Hepatocyte (in vitro differentiated cells): ENCODE measurements at regions not wholly inside any gene's neighbourhood (a gene's known extent, or its start where the extent isn't known, plus 50 kb on each side); places are given as distances from the start of the nearest gene placed in this dataset.
A peak's percentile ranks its signal among the peaks of the same experiment; 100 is the strongest.

Source experiments
- DNase-seq: peaks from one replicate; pipeline ENCODE4 v3.0.0-alpha.2; 2016; ENCODE audit warnings: low spot score
- H2AFZ ChIP-seq: fragments of 200-600 bp; sonication (generic); 2 replicates; pipeline ENCODE4 v1.6.0; 2016; ENCODE audit warnings: antibody characterized with exemption, mild to moderate bottlenecking
- H3K27ac ChIP-seq: fragments of 200-600 bp; sonication (generic); 2 replicates; pipeline ENCODE4 v1.5.1; 2016; ENCODE audit warnings: mild to moderate bottlenecking
- H3K27me3 ChIP-seq: fragments of 200-600 bp; sonication (generic); 2 replicates; pipeline ENCODE4 v1.6.1; 2016
- H3K36me3 ChIP-seq: fragments of 200-600 bp; sonication (generic); replicated peaks from 2 replicates; pipeline ENCODE4 v1.5.1; 2016; ENCODE audit warnings: low read depth; ENCODE audit not compliant: insufficient read depth
- H3K4me1 ChIP-seq: fragments of 200-600 bp; sonication (generic); 2 replicates; pipeline ENCODE4 v1.5.1; 2016; ENCODE audit warnings: mild to moderate bottlenecking, moderate library complexity; ENCODE audit not compliant: insufficient read depth
- H3K4me2 ChIP-seq: fragments of 200-600 bp; sonication (generic); 2 replicates; pipeline ENCODE4 v1.6.0; 2016
- H3K4me3 ChIP-seq: fragments of 200-600 bp; sonication (generic); 2 replicates; pipeline ENCODE4 v1.5.1; 2016; ENCODE audit warnings: mild to moderate bottlenecking
- H3K79me2 ChIP-seq: fragments of 200-600 bp; sonication (generic); 2 replicates; pipeline ENCODE4 v1.6.0; 2017; ENCODE audit warnings: mild to moderate bottlenecking
- H3K9me2 ChIP-seq: fragments of 200-600 bp; sonication (generic); replicated peaks from 2 replicates; pipeline ENCODE4 v1.6.0; 2017; ENCODE audit warnings: mild to moderate bottlenecking; ENCODE audit not compliant: insufficient read depth
- H3K9me3 ChIP-seq: fragments of 200-600 bp; sonication (generic); 2 replicates; pipeline ENCODE4 v1.5.1; 2016; ENCODE audit warnings: low read depth, mild to moderate bottlenecking
- H4K20me1 ChIP-seq: fragments of 200-600 bp; sonication (generic); 2 replicates; pipeline ENCODE4 v1.6.0; 2016; ENCODE audit warnings: mild to moderate bottlenecking; ENCODE audit not compliant: insufficient read depth, poor library complexity, severe bottlenecking
- CTCF ChIP-seq: fragments of 200-600 bp; sonication (generic); IDR thresholded peaks from 2 replicates; pipeline ENCODE4 v1.5.1; 2016; ENCODE audit warnings: antibody characterized with exemption, mild to moderate bottlenecking; ENCODE audit not compliant: poor library complexity
- EZH2 ChIP-seq: fragments of 200-600 bp; sonication (generic); IDR thresholded peaks from 2 replicates; pipeline ENCODE4 v1.6.1; 2016; ENCODE audit warnings: antibody characterized with exemption, mild to moderate bottlenecking, borderline replicate concordance
- EZH2phosphoT487 ChIP-seq: fragments of 200-600 bp; sonication (generic); IDR thresholded peaks from one replicate; pipeline ENCODE4 v1.6.1; 2018; ENCODE audit warnings: antibody characterized with exemption, mild to moderate bottlenecking, low read depth, moderate library complexity; ENCODE audit not compliant: unreplicated experiment, severe bottlenecking
- WGBS: methylation state at CpG from one replicate; pipeline ENCODE4 v1.1.6; 2016; ENCODE audit warnings: low lambda C conversion rate; ENCODE audit errors: missing lambda C conversion rate; 5-methylcytosine and 5-hydroxymethylcytosine counted together

- 93% methylated on average over 5 of the region's 5 CpGs for WGBS
- Histone ChIP-seq H3K4me3 (no peak overlapping the region), H3K9me2 (no peaks in the 10 kb centered on the region), H3K27me3 (no peaks in the 10 kb centered on the region), H3K4me1 (peaks cover 33% of the 10 kb centered on the region), H4K20me1 (no peaks in the 10 kb centered on the region), H3K4me2 (no peak overlapping the region), H2AFZ (no peak overlapping the region), H3K9me3 (no peaks in the 10 kb centered on the region), H3K79me2 (no peaks in the 10 kb centered on the region), H3K36me3 (no peaks in the 10 kb centered on the region), H3K27ac (peak overlapping the region; percentile 99)
- DNase-seq = no peak
- TF ChIP-seq EZH2 = no peak
- no peak for TF ChIP-seq CTCF
- no peak for TF ChIP-seq EZH2phosphoT487
These were observed 138.6 kb upstream of the RANBP3L start for GRCh38 chr5:36440300-36440699.

- Histone ChIP-seq H3K9me3 (no peaks in the 10 kb centered on the region), H3K27ac (peak overlapping the region; percentile 99), H2AFZ (no peak overlapping the region), H3K79me2 (no peaks in the 10 kb centered on the region), H3K9me2 (no peaks in the 10 kb centered on the region), H3K36me3 (no peaks in the 10 kb centered on the region), H3K4me3 (no peak overlapping the region), H4K20me1 (no peaks in the 10 kb centered on the region), H3K4me2 (no peak overlapping the region), H3K4me1 (peaks cover 33% of the 10 kb centered on the region), H3K27me3 (no peaks in the 10 kb centered on the region)
- TF ChIP-seq EZH2phosphoT487 (no peak), CTCF (no peak), EZH2 (no peak)
- DNase-seq = no peak
- 77% methylated on average over 1 of the region's 1 CpG for WGBS
These were observed 139.6 kb upstream of the RANBP3L start for GRCh38 chr5:36441280-36441679.

- H3K4me3 ChIP-seq = no peak overlapping the region
- H3K27me3 ChIP-seq = no peaks in the 10 kb centered on the region
- no peaks in the 10 kb centered on the region for H3K9me2 ChIP-seq
- no peaks in the 10 kb centered on the region for H3K79me2 ChIP-seq
- no peaks in the 10 kb centered on the region for H3K9me3 ChIP-seq
- H2AFZ ChIP-seq = no peak overlapping the region
- 48% methylated on average over 7 of the region's 7 CpGs for WGBS
- DNase-seq = peak; percentile 62
- TF ChIP-seq CTCF (no peak), EZH2 (no peak), EZH2phosphoT487 (no peak)
- peaks cover 33% of the 10 kb centered on the region for H3K4me1 ChIP-seq
- H3K27ac ChIP-seq = peak overlapping the region; percentile 99
- no peaks in the 10 kb centered on the region for H3K36me3 ChIP-seq
- H4K20me1 ChIP-seq = no peaks in the 10 kb centered on the region
- H3K4me2 ChIP-seq = peak overlapping the region; percentile 54
These were observed 140.7 kb upstream of the RANBP3L start for GRCh38 chr5:36442352-36442751.

- H3K4me2 ChIP-seq = peak overlapping the region; percentile 54
- no peaks in the 10 kb centered on the region for H3K9me3 ChIP-seq
- H3K4me3 ChIP-seq = no peak overlapping the region
- H2AFZ ChIP-seq = no peak overlapping the region
- H3K36me3 ChIP-seq = no peaks in the 10 kb centered on the region
- TF ChIP-seq EZH2phosphoT487 = no peak
- no peak for TF ChIP-seq CTCF
- no peak for TF ChIP-seq EZH2
- no peaks in the 10 kb centered on the region for H3K79me2 ChIP-seq
- H3K4me1 ChIP-seq = peaks cover 33% of the 10 kb centered on the region
- no peak for DNase-seq
- 32% methylated on average over 1 of the region's 1 CpG for WGBS
- H3K9me2 ChIP-seq = no peaks in the 10 kb centered on the region
- H3K27ac ChIP-seq = peak overlapping the region; percentile 99
- H3K27me3 ChIP-seq = no peaks in the 10 kb centered on the region
- H4K20me1 ChIP-seq = no peaks in the 10 kb centered on the region
These were observed 141.1 kb upstream of the RANBP3L start for GRCh38 chr5:36442796-36443195.
